Activated CD8-positive, alpha-beta memory T cell treated with anti-CD3 and anti-CD28 coated beads for 1 hour (primary cell): ENCODE measurements at regions not wholly inside any gene's neighbourhood (a gene's known extent, or its start where the extent isn't known, plus 50 kb on each side); places are given as distances from the start of the nearest gene placed in this dataset.

Experiments used
- DNase-seq, 2 donors: peaks; one replicate each; pipeline ENCODE4 v3.0.0-alpha.2; 2020; ENCODE audit warnings: low read depth in 1 of 2; ENCODE audit errors: extremely low read depth in 1 of 2

- DNase-seq, result no peak
Measured at GRCh38 chr6:105991561-105992314, 94.4 kb upstream of the PRDM1 start.

DNA sequence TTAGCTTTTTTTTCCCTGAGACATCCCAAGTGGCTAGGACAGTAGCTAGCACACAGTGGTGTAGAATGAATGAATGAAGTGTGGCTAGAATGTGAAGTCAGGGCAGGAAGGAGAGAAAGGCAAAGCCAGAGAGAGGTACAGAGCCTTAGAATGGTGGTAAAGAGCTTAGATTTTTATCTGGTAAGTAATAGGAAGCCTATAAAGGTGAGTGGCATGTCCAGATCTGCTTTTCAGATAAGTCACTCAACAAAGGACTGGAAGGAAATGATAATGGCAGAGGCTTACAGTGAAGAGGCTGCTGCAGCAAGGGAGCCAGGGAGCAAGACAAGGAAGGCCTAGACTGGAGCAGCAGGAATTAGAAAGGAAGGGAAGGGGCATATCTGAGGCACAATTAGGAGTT, 96.0 kb upstream of the PRDM1 start:
- no peak for DNase-seq

DNA sequence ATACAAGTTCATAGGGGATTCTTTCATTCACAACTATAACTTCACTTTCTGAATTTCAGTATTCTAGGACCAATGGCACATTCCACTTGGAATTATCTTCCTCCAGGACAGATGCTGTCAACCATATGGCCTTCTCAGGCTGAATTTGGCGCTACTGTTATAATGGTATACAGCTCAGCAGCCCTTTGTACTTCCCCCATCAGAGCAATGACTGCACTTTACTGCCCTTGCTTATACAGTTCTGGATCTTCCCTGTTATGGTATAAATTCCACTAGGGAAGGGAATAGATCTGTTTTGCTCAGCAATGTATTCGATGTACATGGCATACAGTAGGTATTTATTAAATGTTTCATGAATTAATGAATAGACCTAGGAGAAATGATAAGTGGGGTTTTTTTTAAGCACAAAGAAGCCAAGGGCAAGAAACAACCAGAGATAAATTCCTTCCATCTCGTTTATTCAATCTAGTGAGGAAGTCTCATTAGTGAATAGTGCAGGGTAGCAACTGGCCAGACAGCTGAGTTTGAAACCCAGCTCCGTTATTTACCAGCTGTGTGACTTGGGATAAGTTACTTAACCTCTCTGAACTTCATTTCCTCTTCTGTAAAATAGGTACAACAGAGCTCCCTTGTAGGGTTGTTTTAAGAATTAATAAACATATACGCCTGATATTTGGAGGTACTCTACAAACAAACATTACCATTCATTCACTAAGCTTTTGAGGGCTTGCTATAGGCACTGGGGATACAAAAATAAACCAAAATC, 97.1 kb upstream of the PRDM1 start:
- DNase-seq, result no peak

DNA sequence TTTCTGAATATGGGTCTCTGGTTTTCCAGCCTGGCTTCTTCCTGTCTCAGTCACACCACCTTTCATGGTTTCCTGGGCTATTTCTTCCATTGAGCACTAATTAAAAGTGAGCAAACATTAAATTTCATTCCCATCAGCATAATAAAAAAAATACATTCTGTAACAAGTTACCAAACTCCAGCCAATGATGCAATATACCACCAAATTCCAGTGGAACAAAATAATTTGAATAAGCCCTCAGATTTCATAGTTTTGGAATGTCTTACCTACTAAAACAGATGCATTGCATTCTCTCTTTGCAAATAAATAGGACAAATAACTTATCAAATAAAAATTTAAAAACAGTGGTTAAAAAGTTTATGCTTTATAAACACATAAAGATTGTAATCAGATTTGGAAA, 97.8 kb upstream of the PRDM1 start:
- DNase-seq, result no peak

GRCh38 chr6:105987516-105987915, 98.6 kb upstream of the PRDM1 start:
- no peak for DNase-seq

DNA sequence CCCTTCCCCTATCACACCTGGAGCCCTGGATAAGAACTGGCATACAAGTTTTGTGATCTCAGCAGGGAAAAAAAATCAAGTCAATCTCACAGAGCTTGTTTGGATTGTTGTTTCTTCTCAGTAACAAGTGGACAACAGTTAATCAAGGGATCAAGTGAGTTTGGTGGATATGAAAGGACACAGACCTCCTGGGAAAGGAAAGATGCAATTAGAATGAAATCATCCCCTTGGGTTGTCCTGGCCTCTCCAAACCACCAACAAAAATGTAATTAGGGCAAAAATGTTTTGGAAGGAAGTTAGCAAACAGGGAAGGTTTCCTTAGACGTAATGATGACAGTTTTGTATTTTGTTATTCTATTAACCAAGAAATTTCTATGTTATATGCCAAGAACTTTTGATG, 99.1 kb upstream of the PRDM1 start:
- no peak for DNase-seq

DNA sequence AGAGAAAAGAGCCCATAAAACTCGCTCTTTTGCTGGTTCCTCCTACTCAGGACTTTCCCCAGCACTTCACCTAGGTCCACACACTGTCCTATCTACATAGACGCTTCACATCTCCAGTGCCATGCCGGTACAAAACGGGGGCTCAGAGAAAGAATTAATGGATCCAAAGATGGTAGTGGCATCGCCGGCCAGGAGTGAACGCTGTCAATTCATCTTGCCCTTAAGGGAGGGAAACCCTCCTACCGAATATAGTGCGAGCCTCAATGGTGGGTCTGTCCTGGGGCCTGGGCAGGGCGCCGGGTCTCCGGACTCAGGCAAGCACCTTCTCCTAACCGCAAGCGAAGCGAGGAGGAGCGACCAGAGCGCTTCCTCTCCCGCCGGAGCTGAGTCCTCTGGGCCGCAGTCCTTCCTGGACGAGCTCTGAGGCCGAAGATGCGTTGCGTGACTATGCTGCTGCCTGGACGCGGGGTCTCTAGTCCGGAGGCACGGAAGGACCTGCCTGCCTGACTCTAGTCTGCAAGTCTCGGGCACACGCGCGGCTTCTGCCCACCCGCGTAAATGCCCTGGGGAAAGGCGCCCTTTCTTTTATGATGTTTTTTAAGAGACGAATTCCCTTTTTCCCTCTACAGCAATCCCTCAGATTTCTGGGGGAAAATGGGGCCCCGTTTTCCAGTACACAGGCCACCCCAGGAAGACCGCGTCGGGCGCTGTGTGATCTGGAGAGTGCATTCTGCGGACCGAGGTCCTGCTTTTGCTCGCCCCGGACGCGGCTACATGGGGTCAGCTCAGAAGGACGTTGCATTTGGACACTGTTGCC, 100.1 kb upstream of the PRDM1 start:
- DNase-seq, result no peak

- DNase-seq, result no peak
Measured at GRCh38 chr6:105985098-105985815, 100.9 kb upstream of the PRDM1 start.

GRCh38 chr6:105983763-105984162, 102.4 kb upstream of the PRDM1 start:
- DNase-seq, result no peak

- DNase-seq, result no peak
Measured at GRCh38 chr6:105982761-105983540, 103.2 kb upstream of the PRDM1 start.

GRCh38 chr6:105981888-105982358, 104.2 kb upstream of the PRDM1 start:
- DNase-seq, result no peak

DNA sequence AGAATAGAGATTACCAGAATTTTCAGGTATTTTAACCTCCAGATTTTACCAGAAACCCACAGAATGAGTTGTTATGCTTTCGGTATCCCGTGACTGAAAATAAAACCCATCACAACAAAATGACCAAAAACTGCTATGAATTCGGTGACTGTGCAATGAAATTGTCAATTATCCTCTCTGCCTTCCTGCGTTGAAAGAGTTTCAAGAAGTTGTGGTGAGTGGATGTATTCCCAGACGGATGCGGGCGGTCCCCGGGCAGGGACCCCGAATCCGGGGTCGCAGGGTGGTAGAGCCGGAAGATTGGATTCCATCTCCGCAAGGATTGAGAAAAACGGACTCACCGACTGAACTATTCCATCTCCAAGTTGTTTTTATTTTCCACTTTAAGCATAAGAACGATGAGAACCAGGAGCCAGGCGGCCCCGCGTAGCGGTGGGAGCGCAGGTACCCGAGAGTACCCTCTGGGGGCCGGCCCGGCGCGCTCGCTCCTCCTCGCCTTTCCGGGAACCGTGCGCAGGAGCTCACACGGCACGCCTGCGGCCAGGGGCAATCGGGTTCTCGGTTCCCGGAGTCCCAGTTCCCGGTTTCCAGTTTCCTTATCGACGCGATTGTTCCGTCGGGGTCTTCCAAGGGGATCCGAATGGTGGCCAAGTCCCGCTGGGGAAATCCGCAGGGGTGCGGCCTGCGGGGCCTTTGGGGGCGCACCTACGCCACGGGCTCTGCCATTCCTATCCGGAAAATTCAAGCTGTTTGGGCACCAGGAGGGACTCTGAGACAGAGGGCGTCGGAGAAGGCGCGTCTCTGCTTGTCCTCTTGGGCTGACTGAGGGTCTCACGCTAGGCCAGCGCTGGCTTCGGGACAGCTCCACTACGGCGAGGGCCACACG, 104.9 kb upstream of the PRDM1 start:
- peak in 1 of 2 donors; percentile 17 for DNase-seq

- DNase-seq, result no peak
Measured at GRCh38 chr6:105978974-105979373, 107.2 kb upstream of the PRDM1 start.

DNA sequence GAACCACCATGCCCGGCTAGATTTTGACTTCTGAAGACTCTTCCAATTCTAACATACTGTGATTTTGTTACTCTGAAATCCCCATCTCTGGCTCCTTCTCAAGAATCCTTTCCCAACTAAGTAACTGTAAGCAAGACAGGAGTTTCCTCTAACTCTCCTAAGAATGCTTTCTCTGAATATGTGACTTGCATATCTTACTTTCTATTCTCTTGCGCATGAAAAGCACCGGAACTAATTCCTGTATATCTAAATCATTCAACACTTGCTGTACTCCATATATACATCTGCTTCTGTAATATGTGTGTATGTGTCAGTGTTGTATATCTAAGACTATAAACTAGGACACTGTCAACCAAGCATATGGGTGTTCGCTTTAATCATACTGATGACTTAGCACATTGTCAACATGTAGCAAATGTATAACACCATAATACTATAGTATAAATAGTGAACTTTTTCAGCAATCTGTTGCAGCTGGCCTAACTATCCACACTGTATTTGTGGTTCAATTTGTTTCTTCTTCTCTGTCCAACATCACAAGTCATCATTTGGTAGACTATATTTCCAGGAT, 108.1 kb upstream of the PRDM1 start:
- DNase-seq, result no peak

- DNase-seq, result no peak
Measured at GRCh38 chr6:105974986-105975385, 111.2 kb upstream of the PRDM1 start.

GRCh38 chr6:105972440-105972839, 113.7 kb upstream of the PRDM1 start:
- DNase-seq, result no peak

DNA sequence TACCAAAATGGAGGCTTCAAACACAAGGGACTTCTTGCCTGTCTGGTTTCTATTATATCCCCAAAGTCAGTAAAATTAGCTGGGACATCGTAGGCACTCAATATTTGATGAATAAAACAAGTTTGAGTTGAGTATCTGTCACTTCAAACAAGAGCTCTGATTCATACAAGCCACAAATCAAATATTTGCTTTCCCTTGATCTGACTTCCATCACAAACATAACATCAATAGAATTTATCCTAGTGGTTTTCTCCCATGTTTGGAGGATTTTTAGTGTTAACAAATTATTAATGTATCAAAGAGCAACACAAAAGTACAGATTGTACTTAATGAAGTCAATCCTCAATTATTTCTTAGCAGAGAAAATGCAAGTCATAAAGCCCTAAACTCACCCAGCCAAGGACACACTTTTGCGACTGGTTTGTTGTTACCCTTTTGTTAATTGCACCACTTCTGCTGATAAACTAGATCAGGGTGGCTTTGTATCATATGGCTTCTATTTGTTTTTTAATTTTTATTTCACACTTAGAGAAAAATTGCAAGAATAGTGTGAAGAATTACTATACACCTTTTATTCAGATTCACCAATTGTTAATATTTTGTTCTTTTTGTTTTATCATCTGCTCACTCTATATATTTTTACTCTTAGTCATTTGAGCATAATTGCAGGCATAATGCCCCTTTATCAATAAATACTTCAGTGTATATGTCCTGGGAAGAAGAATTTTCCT, 117.4 kb upstream of the PRDM1 start:
- no peak for DNase-seq
